Activated CD4-positive, alpha-beta T cell treated with anti-CD3 and anti-CD28 coated beads, Interleukin-2, amount 10 ng/mL, durations not matched to agents 24 days and 14 days (primary cell): ENCODE measurements at regions not wholly inside any gene's neighbourhood (a gene's known extent, or its start where the extent isn't known, plus 50 kb on each side); places are given as distances from the start of the nearest gene placed in this dataset.

ENCODE experiments used
- DNase-seq: peaks from one replicate; pipeline ENCODE4 v3.0.0; 2022
- H3K27ac Mint-ChIP-seq: one replicate; pipeline ENCODE4 v1.8.0; 2022; ENCODE audit warnings: mild to moderate bottlenecking, mixed read lengths
- H3K27me3 Mint-ChIP-seq: one replicate; pipeline ENCODE4 v1.8.0; 2022; ENCODE audit warnings: mixed read lengths
- H3K36me3 Mint-ChIP-seq: one replicate; pipeline ENCODE4 v1.8.0; 2022; ENCODE audit warnings: low read depth, mild to moderate bottlenecking, mixed read lengths
- H3K4me1 Mint-ChIP-seq: one replicate; pipeline ENCODE4 v1.8.0; 2021; ENCODE audit warnings: mixed read lengths
- H3K4me3 Mint-ChIP-seq: one replicate; pipeline ENCODE4 v1.8.0; 2022; ENCODE audit warnings: mild to moderate bottlenecking, moderate library complexity, mixed read lengths
- H3K9me3 Mint-ChIP-seq: one replicate; pipeline ENCODE4 v1.8.0; 2021; ENCODE audit warnings: mixed read lengths
- intact Hi-C: fragments of 100-400 bp; cut with micrococcal nuclease; formaldehyde crosslinking; loops from one replicate; pipeline ENCODE4 v1.15.1; 2023

DNA sequence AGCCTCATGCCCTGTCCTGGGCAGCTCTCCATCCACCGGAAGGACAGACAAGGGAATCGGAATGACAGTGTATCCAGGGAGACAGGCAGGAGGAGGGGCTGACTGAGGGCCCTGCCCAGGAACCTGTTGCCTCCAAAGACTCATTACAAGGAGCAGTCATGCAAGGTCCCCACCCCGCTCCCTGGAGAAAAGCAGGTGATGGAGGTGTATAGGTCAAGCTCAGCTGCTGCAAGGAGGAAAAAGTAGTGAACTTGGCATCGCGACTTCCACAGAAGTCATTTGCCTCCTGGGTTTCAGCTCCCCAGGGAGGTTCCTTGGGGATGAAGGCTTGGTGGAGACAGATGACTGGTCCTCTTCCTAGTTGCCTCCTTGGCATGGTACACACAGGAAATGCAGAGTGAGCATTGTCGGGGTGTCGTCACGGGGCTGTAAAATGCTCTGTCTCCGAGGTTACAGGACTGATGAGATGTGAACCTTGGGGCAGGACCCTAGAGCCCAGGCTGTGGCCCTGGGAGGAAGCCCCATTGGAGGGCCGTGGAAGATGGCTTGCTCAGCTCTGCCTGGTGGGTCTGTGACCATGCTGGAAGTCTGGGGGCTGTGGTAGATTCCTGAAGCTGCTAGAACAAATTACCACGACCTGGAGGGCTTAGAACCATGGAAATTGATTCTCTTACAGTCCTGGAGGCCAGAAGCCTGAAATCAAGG is 219.6 kb upstream of the C1orf174 start:
- no peak for DNase-seq
- no peaks in the 10 kb centered on the region for H3K4me1 Mint-ChIP-seq
- no peaks in the 10 kb centered on the region for H3K27me3 Mint-ChIP-seq
- no peak overlapping the region for H3K27ac Mint-ChIP-seq
- H3K9me3 Mint-ChIP-seq: no peaks in the 10 kb centered on the region
- intact Hi-C loops: no loop called here
- no peaks in the 10 kb centered on the region for H3K36me3 Mint-ChIP-seq
- no peak overlapping the region for H3K4me3 Mint-ChIP-seq

DNA sequence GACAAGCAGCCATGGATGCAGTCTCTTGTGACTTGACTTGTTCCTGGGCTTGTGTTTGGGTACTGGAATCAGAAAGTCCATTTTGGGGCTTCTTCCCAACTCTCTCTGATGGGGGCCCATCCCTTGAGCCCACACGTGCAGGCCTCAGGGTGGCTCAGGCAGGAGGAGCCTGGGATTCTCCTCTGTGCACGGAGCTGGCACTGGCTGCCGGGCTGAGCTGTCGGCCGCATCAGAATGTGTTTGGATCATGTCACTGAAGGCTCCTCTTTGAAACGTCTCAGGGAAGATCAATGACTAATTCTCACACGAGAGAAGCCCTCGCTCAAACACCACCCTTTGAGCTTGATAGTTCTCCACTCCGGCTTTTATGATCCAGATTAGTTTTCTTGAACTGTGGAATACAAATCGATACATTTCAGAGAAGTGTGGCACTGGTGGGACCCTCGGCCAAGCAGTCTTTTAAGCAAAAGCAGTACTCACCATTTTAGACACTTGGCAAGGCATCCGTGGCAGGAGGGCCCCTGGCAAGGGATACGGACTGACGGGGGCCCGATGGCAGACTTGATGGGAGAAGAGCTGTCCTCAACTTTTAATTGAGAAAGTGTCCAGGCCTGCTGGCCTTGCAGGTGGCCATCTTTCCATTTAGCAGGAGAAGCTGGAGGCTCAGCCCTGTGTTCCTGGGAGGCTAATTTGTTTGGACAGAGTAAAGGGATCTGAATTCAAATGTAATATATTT is 220.7 kb upstream of the C1orf174 start:
- Mint-ChIP-seq H3K27me3 (no peaks in the 10 kb centered on the region), H3K9me3 (no peaks in the 10 kb centered on the region), H3K4me1 (no peaks in the 10 kb centered on the region), H3K36me3 (no peaks in the 10 kb centered on the region), H3K4me3 (no peak overlapping the region), H3K27ac (no peak overlapping the region)
- DNase-seq: no peak
- intact Hi-C loops: no loop called here

DNA sequence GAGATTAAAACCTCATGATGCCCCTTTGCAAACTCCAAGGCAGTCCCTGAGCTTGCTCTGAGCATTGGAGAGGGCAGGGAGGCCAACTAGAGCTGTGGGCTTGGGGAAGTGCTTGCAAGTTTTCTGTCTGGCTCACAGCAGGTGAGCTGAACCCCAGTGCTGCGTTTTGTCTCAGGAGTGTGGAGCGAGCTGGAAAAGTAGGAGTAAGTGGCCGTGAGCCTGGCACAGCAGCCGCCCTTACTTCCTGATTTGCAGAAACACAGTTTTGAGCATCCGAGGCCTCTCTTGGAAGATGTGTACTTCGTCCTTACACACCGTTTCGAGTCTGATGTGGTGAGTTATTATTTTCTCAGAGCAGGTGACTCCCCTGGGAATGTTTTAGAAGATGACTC is 221.2 kb upstream of the C1orf174 start:
- Mint-ChIP-seq H3K4me3 (no peak overlapping the region), H3K4me1 (no peaks in the 10 kb centered on the region), H3K27ac (no peak overlapping the region), H3K27me3 (no peaks in the 10 kb centered on the region), H3K9me3 (no peaks in the 10 kb centered on the region), H3K36me3 (no peaks in the 10 kb centered on the region)
- DNase-seq: no peak
- intact Hi-C loops: no loop called here

DNA sequence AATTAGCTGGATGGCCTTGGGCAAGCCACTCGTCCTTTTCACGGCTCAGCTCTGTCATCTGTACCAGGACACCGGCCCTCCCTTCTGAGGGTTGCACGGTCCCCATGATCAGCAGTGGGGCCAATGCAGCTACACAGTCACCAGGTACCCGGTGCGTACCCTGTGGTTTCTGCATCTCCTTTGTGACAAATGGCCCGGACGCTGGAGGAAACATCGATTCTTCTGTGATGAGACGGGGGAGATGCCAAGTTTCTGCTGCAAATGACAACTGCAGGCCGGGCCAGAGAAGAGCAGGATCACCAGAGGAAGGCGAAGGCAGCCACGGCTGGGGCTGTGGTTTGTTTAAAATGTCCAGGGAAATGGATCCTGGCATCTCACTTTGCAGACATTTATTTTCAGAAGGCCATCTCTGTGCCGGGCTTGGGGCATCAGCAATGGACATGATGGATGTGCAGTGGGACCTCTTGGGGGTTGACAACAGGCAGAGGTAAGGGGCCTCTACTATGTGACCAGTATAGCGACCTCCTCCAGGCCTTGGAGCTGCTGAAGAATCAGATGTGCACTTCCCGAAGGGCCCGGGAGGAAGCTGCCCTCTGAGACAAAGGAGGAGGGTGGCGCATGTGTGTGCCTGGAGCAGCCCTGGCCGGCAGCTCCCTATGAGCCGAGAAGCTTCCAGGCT is 221.9 kb upstream of the C1orf174 start:
- Mint-ChIP-seq H3K9me3 (no peaks in the 10 kb centered on the region), H3K27me3 (no peaks in the 10 kb centered on the region), H3K4me3 (no peak overlapping the region), H3K27ac (no peak overlapping the region), H3K4me1 (no peaks in the 10 kb centered on the region), H3K36me3 (no peaks in the 10 kb centered on the region)
- no peak for DNase-seq
- intact Hi-C loops: no loop called here

DNA sequence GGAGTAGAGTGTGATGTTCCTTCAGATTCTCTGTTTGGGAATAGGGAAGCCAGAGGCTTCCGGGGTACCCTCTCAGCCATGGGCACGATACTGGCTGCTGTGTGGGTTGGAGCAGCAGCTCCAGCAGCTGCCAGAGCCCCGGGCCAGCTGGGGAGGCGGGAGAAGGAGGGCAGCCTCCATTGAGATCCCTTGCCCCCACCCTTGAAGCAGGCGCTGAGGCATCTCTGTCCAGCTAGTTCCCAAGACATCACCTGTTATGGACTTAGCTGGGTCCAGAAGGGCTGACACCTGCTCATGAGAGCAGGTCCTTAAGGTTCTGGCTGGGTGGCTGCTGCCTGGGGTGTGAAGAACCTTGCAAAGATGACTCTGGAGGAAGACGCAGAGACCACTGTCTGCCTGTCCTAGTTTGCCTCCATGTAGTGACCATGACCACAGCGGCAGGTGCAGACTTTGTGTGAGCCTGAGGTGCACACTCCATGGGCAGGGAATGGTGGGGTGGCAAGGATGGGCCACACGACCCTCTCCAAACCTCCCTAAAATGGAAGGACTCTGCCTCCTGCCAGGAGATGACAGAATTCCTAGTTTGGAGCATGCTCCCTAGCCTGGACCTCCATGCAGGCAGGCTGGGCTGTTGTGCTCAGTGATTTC is 222.6 kb upstream of the C1orf174 start:
- DNase-seq: no peak
- no peak overlapping the region for H3K4me3 Mint-ChIP-seq
- no peaks in the 10 kb centered on the region for H3K27me3 Mint-ChIP-seq
- H3K27ac Mint-ChIP-seq: no peak overlapping the region
- no peaks in the 10 kb centered on the region for H3K4me1 Mint-ChIP-seq
- intact Hi-C loops: no loop called here
- no peaks in the 10 kb centered on the region for H3K36me3 Mint-ChIP-seq
- no peaks in the 10 kb centered on the region for H3K9me3 Mint-ChIP-seq

DNA sequence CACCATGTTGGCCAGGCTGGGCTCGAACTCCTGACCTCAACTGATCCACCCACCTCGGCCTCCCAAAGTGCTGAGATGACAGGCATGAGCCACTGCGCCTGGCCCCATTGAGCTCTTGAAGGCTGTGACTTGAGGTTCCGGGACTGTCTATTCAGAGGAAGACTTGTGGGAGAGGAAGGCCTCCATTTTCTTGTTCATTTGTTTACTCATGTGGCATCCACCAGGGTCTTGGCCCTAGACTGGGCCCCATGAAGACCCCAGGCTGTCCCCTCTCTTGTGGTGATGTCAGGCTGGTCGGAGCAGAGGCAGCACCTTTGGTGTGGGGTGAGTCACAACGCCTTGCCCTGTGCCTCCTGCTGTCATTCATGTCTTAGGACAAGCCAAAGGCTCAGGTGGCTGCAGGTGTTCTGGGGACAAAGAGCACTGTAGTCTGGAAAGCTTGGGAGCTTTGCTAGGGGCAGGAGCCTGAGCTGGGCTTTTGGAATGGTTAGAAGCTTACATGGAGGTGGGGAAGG is 224.6 kb upstream of the C1orf174 start:
- no peaks in the 10 kb centered on the region for H3K9me3 Mint-ChIP-seq
- no peaks in the 10 kb centered on the region for H3K4me1 Mint-ChIP-seq
- H3K27me3 Mint-ChIP-seq: no peaks in the 10 kb centered on the region
- H3K36me3 Mint-ChIP-seq: no peaks in the 10 kb centered on the region
- no peak overlapping the region for H3K27ac Mint-ChIP-seq
- DNase-seq: no peak
- H3K4me3 Mint-ChIP-seq: no peak overlapping the region
- intact Hi-C loops: no loop called here

DNA sequence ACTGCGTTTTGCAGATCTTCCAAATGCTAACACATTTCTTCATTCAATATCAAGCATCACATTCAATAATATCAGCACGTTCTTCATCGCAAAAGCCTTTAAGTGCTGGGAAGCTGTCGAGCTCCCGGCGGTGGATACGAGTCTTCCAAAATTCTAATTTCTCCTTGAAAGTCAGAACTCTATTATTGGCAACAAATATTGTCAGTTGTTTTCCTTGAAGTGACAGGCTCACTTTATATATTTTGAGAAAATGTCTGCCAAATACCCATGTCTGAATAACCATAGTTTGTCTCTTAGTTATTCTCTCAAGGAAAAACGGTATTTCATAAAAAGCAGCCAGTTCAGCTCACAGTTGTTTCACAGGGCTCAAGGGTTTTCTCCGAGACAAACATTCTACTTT is 226.2 kb upstream of the C1orf174 start:
- H3K27ac Mint-ChIP-seq: no peak overlapping the region
- H3K4me3 Mint-ChIP-seq: no peak overlapping the region
- H3K27me3 Mint-ChIP-seq: no peaks in the 10 kb centered on the region
- intact Hi-C loops: no loop called here
- no peaks in the 10 kb centered on the region for H3K9me3 Mint-ChIP-seq
- no peaks in the 10 kb centered on the region for H3K4me1 Mint-ChIP-seq
- no peaks in the 10 kb centered on the region for H3K36me3 Mint-ChIP-seq
- DNase-seq: no peak

DNA sequence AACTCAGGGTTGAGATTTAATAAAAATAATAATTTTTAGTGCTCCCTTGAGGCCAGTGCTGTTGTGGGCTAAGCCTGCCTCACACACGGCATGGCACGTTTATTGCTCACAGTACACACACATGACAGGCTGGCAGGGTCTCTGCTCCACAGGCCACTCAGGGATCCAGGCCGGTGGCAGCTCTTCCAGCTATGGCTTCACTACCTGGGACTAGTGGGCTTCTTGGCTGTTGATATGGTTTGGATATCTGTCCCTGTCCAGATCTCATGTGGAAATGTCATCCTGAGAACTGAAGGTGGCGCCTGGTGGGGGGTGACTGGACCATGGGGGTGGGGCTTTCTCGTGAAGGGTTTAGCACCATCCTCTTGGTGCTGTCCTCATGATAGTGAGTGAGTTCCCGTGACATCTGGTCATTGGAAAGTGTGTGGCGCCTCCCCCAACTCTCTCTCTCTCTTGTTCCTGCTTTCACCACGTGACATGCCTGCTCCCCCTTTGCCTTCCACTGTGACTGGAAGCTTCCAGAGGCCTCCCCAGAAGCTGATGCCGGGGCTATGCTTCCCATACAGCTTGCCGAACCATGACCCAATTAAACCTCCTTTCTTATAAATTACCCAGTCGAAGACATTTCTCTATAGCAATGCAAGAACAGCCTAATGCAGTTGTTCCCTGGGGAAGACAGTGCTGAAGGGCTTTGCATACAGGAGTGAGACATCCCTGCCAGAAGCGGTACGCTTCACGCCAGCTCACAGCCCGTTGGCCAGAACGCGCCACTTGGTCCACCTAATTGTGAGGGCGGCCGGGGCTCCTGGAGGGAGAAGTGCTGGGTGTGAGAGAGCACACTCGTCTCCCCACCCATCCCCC is 226.9 kb upstream of the C1orf174 start:
- Mint-ChIP-seq H3K4me3 (no peak overlapping the region), H3K4me1 (no peaks in the 10 kb centered on the region), H3K27me3 (no peaks in the 10 kb centered on the region), H3K27ac (no peak overlapping the region), H3K9me3 (no peaks in the 10 kb centered on the region), H3K36me3 (no peaks in the 10 kb centered on the region)
- intact Hi-C loops: no loop called here
- no peak for DNase-seq

DNA sequence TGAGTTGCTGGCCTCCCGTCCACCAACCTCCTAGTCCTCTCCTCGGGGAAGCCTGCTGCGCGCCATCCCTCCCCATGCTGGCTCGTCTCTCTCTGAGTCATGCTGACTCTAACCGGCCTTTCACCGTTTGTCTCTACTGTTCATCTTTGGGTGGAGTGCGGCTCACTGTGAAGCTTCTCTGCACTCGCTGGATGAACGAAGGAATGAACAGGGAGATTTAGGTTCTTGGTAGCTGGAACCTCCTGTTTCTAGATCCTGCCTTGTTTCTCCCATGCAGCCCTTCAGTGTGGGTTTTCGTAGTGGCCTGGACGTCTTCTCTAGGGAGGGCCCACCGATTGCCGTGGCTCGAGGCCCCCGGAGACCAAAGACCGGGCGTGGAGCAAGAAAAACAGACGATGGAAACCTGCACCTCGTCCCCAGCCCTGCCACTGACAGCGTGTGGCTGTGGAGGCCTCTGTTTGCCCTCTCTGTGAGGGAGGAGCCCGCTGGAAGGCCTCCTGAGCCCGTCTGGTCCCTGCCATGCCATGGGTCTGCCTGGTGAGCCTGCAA is 227.6 kb upstream of the C1orf174 start:
- no peaks in the 10 kb centered on the region for H3K27me3 Mint-ChIP-seq
- H3K36me3 Mint-ChIP-seq: no peaks in the 10 kb centered on the region
- H3K4me1 Mint-ChIP-seq: no peaks in the 10 kb centered on the region
- H3K9me3 Mint-ChIP-seq: no peaks in the 10 kb centered on the region
- DNase-seq: no peak
- intact Hi-C loops: no loop called here
- no peak overlapping the region for H3K27ac Mint-ChIP-seq
- H3K4me3 Mint-ChIP-seq: no peak overlapping the region

DNA sequence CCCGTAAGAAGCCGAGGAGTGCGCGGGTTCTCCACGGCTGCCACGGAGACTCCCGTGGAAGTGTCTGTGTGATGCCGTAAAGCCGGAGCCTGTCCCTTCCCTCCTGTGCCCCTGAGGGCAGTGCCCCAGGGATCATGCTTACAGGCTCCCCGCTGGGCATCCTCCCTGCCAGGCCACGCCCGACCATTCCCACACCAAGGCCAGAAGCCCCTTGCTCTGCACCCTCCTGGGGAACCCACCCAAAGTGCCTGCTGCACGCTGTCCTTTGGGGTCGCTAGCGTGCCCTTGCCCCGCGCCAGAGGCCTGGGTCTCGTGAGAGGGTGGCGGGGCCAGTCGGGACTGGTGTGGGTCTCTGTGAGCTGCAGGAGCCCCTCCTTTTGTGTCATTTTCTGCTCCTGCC is 228.5 kb upstream of the C1orf174 start:
- intact Hi-C loops: no loop called here
- Mint-ChIP-seq H3K9me3 (no peaks in the 10 kb centered on the region), H3K27me3 (no peaks in the 10 kb centered on the region), H3K36me3 (no peaks in the 10 kb centered on the region), H3K4me1 (no peaks in the 10 kb centered on the region), H3K27ac (no peak overlapping the region), H3K4me3 (no peak overlapping the region)
- no peak for DNase-seq

DNA sequence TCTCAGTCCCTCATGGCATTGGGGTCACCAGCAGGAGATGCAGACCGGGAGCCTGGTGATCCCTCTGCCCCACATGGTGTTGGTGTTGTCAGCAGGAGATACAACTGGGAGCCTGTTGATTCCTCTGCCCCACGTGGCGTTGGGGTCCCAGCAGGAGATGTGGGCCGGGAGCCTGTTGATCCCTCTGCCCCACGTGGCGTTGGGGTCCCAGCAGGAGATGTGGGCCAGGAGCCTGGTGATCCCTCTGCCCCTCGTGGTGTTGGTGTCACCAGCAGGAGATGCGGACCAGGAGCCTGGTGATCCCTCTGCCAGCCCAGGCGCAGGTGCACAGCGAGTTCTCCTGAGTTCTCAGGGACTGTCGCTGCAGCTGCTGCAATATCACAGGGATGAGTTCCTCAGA is 229.6 kb upstream of the C1orf174 start:
- intact Hi-C loops: no loop called here
- Mint-ChIP-seq H3K36me3 (no peaks in the 10 kb centered on the region), H3K4me1 (no peaks in the 10 kb centered on the region), H3K27ac (no peak overlapping the region), H3K9me3 (no peaks in the 10 kb centered on the region), H3K4me3 (no peak overlapping the region), H3K27me3 (no peaks in the 10 kb centered on the region)
- no peak for DNase-seq

DNA sequence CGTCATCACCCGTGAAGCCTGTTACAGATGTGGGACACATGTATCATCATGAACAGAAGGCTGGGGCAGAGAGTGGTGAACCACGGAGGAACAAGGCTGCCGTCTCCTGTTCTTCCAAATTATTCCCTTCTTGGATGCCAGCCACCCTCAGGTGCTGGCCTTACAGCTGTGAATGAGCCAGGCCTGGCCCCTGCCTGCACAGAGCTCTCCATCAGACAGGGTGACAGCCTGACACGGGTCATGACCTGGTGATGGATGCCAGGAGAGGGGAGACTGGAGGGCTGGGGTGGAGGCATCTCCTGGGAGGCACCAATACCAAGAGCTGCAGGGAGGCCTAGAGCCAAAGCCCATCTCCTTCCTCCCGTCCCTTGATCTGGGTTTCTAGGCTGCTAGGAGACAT is 230.0 kb upstream of the C1orf174 start:
- Mint-ChIP-seq H3K27ac (no peak overlapping the region), H3K9me3 (no peaks in the 10 kb centered on the region), H3K4me3 (no peak overlapping the region), H3K36me3 (no peaks in the 10 kb centered on the region), H3K4me1 (no peaks in the 10 kb centered on the region), H3K27me3 (no peaks in the 10 kb centered on the region)
- intact Hi-C loops: no loop called here
- DNase-seq: no peak

DNA sequence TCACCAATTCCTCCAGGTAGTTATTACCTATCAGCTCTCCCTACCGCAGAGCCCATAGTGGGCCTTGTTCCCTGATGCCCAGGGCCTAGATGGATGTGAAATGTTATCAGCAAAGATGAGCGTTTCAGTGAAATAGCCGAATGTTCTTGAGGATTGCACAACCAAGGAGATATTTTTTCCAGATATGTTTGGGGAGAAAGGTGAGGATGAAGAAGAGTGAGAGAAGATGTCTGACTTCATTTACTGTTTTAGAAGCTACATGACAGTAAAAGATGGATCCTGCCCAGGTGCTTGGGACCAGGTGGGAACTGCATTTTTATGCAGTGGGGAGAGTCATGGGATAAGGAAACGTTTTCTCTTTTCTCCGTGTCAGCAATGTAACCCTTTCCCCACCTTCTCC is 231.7 kb upstream of the C1orf174 start:
- Mint-ChIP-seq H3K27ac (no peak overlapping the region), H3K9me3 (peaks cover 15% of the 10 kb centered on the region), H3K36me3 (no peaks in the 10 kb centered on the region), H3K4me1 (no peaks in the 10 kb centered on the region), H3K4me3 (no peak overlapping the region), H3K27me3 (no peaks in the 10 kb centered on the region)
- intact Hi-C loops: no loop called here
- DNase-seq: no peak
